ENCODE measurements at regions not wholly inside any gene's neighbourhood (a gene's known extent, or its start where the extent isn't known, plus 50 kb on each side); places are given as distances from the start of the nearest gene placed in this dataset.

DNA sequence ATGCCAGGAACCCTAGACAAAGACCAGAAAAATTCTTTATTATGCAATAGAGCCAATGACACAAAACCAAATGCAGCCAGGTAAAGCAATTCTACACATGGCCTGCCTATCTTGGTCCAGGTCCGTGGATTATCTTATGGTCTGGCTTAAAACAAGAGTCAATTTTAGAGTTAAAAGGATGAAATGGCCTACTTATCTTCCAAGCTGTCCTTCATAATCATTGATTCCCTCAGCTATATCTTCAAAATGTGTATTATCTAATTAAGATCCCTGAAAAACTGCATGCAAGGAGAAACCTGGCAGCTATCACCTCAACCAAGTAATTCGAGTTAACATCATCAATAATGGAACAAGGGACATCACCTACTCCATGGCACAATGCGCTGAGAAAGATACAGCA is 479.4 kb upstream of the NRP1 start:
- Histone ChIP-seq H3K4ac (ENCODE audit: low read depth, low read length) (no peak overlapping the region), H3K79me1 (ENCODE audit: insufficient read depth, low read depth, low read length, poor library complexity, severe bottlenecking) (no peaks in the 10 kb centered on the region)
- TF ChIP-seq CTCF (conservative IDR thresholded peaks at IDR 0.05), result no peak

More for the DNA sequence above, 479.4 kb upstream of the NRP1 start:
- Histone ChIP-seq H4K5ac (ENCODE audit: insufficient read length, low read depth, low read length) (no peak overlapping the region), H2AFZ (ENCODE audit: low read length) (no peak overlapping the region), H2BK12ac (ENCODE audit: insufficient read length, low read depth, low read length) (no peak overlapping the region), H3K23ac (ENCODE audit: insufficient read length, low read depth, low read length) (no peak overlapping the region), H3K27ac (ENCODE audit: insufficient read length, low read depth, low read length) (no peak overlapping the region), H3K9me3 (ENCODE audit: control insufficient read depth, low read depth, low read length) (no peaks in the 10 kb centered on the region), H4K20me1 (ENCODE audit: control insufficient read depth, insufficient read depth, insufficient read length) (no peaks in the 10 kb centered on the region), H4K91ac (ENCODE audit: insufficient read length, low read depth, low read length) (no peak overlapping the region), H2AK5ac (ENCODE audit: insufficient read length, low read length) (no peak overlapping the region), H3K14ac (ENCODE audit: insufficient read depth, low read length) (no peak overlapping the region), H3K79me2 (ENCODE audit: insufficient read depth, low read length) (no peaks in the 10 kb centered on the region), H2BK120ac (ENCODE audit: low read depth, low read length, poor library complexity, severe bottlenecking) (no peak overlapping the region), H3K18ac (ENCODE audit: insufficient read length, low read depth, low read length) (no peak overlapping the region), H3K4me2 (ENCODE audit: insufficient read depth, insufficient read length, low read length) (no peak overlapping the region), H3K9ac (ENCODE audit: extremely low read depth, insufficient read length, low read length) (no peak overlapping the region), H2BK15ac (ENCODE audit: low read depth, low read length) (no peak overlapping the region), H3K23me2 (ENCODE audit: insufficient read length, low read depth, low read length, poor library complexity, severe bottlenecking) (no peaks in the 10 kb centered on the region), H3T11ph (ENCODE audit: low read length) (no peak overlapping the region), H2BK5ac (ENCODE audit: insufficient read length, low read length) (no peak overlapping the region), H3K56ac (ENCODE audit: insufficient read length, low read depth, low read length) (no peak overlapping the region), H3K27me3 (ENCODE audit: insufficient read depth, low read length) (no peaks in the 10 kb centered on the region), H2BK20ac (ENCODE audit: low read depth, low read length, poor library complexity, severe bottlenecking) (no peak overlapping the region), H3K4me1 (ENCODE audit: insufficient read depth, low read length) (no peaks in the 10 kb centered on the region), H4K8ac (replicated peaks; ENCODE audit: insufficient read length, low read depth, low read length) (no peak overlapping the region)
- Mint-ChIP-seq H3K27me3 (ENCODE audit: low read depth) (no peaks in the 10 kb centered on the region), H3K4me1 (peaks cover 8 to 9% of the 10 kb centered on the region in 2 experiments), H3K27ac (no peak overlapping the region), H3K36me3 (ENCODE audit: insufficient read depth in 1 of 3, low read depth in 3 of 3) (peaks cover 8 to 20% (median 14%) of the 10 kb centered on the region in 3 experiments; a peak in 4 of 7 replicates), H3K9me3 (peaks cover 12 to 20% of the 10 kb centered on the region in 2 experiments; a peak in 4 of 5 replicates), H3K4me3 (no peak overlapping the region)
- no CpG with 5 or more reads among the region's 3 CpGs for WGBS (ENCODE audit: extremely low coverage, insufficient read length, low lambda C conversion rate)
- no peak for DNase-seq

Measured in H9 (cell line).